ENCODE measurements at regions not wholly inside any gene's neighbourhood (a gene's known extent, or its start where the extent isn't known, plus 50 kb on each side); places are given as distances from the start of the nearest gene placed in this dataset.

- no peak for TF ChIP-seq CTCF (IDR thresholded peaks at IDR 0.05; ENCODE audit: low read depth, low read length)
- no peak overlapping the region for H3K4me3 ChIP-seq (ENCODE audit: low read depth, low read length)
These were observed 333.2 kb upstream of the MDGA2 start for GRCh38 chr14:48008646-48009045.

- no peak for TF ChIP-seq CTCF (IDR thresholded peaks at IDR 0.05; ENCODE audit: low read depth, low read length)
These were observed 330.6 kb upstream of the MDGA2 start for GRCh38 chr14:48005986-48006385.

GRCh38 chr14:47993883-47994282 is 318.5 kb upstream of the MDGA2 start:
- no peak overlapping the region for H3K4me3 ChIP-seq (ENCODE audit: low read depth, low read length)
- TF ChIP-seq CTCF (IDR thresholded peaks at IDR 0.05; ENCODE audit: low read depth, low read length): no peak

More at GRCh38 chr14:48005986-48006385, 330.6 kb upstream of the MDGA2 start:
- no peak overlapping the region for H3K4me3 ChIP-seq (ENCODE audit: low read depth, low read length)

DNA sequence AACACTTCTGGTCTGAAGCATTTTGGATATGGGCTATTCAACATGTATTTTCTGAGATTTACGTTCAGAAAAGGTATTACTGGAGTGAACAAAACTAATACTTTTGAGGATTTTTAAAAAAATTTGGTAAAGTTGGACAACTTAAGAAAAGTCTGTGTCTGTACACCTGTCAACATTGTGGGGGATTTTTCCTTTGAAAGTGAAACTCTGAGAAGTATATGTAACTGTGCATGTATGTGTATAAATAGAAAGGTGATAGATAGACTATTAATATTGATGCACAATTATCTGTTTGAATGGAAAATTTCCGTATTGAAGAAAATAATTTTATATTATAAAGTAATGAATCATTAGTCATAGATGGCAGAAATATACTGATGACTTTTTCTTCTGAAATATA is 312.8 kb upstream of the MDGA2 start:
- no peak for TF ChIP-seq CTCF (IDR thresholded peaks at IDR 0.05; ENCODE audit: low read depth, low read length)

DNA sequence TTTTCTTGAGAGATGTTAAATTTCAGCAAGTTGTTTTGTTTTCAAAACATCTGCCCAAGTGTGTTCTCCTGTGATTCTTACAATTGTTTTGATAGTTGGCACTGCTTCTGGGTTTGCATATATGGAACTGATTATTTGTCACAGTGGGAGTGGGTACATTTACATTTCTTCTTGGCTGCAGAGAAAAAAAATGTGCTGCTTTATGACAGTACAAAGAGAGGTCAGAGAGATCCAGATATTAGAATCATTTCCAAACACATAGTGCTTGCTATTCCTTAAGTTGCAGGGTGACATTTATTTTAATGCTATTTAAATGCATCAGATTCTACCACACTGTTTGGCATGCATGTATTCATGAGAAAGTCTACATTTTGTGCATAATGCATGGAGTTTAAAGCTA is 303.5 kb upstream of the MDGA2 start:
- no peak overlapping the region for H3K4me3 ChIP-seq (ENCODE audit: low read depth, low read length)
- TF ChIP-seq CTCF (IDR thresholded peaks at IDR 0.05; ENCODE audit: low read depth, low read length): no peak

More for the DNA sequence above, 312.8 kb upstream of the MDGA2 start:
- no peak overlapping the region for H3K4me3 ChIP-seq (ENCODE audit: low read depth, low read length)

DNA sequence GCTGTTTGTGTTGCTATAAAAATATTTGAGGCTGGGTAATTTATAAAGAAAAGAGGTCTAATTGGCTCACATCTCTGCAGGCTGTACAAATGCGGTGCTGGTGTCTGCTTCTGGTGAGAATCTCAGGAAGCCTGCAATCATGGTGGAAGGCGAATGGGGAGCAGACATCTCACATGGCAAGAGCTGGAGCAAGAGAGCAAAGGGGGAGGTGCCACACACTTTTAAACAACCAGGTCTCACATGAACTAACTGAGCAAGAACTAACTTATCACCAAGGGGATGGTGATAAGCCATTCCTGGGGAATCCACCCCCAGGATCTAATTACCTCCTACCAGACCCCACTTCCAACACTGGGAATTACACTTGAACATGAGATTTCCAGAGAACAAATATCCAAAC is 300.7 kb upstream of the MDGA2 start:
- H3K4me3 ChIP-seq (ENCODE audit: low read depth, low read length): no peak overlapping the region
- TF ChIP-seq CTCF (IDR thresholded peaks at IDR 0.05; ENCODE audit: low read depth, low read length): no peak

- TF ChIP-seq CTCF (IDR thresholded peaks at IDR 0.05; ENCODE audit: low read depth, low read length): no peak
- no peak overlapping the region for H3K4me3 ChIP-seq (ENCODE audit: low read depth, low read length)
These were observed 290.8 kb upstream of the MDGA2 start for GRCh38 chr14:47966076-47966810.
